ENCODE measurements at regions not wholly inside any gene's neighbourhood (a gene's known extent, or its start where the extent isn't known, plus 50 kb on each side); places are given as distances from the start of the nearest gene placed in this dataset.

GRCh38 chr10:28171468-28172222 lies 131.2 kb downstream of the MPP7 start:
- H3K4me3 ChIP-seq (ENCODE audit: low read length) = no peak overlapping the region
- H4K20me1 ChIP-seq (ENCODE audit: insufficient read depth, low read length) = no peaks in the 10 kb centered on the region
- DNase-seq = no peak
- no peak overlapping the region for H3K4me2 ChIP-seq (ENCODE audit: low read depth, low read length)
- H3K9me2 ChIP-seq (replicated peaks; ENCODE audit: insufficient read depth, low read length) = no peaks in the 10 kb centered on the region
- TF ChIP-seq EZH2phosphoT487 (IDR thresholded peaks at IDR 0.05; ENCODE audit: low read length) = no peak
- no peak for TF ChIP-seq EZH2 (optimal IDR thresholded peaks at IDR 0.05; ENCODE audit: low read depth, low read length)
- no peak for TF ChIP-seq CTCF (IDR thresholded peaks at IDR 0.05; ENCODE audit: low read length)
- H3K9ac ChIP-seq (ENCODE audit: low read length) = no peak overlapping the region
- H3K27me3 ChIP-seq (replicated peaks; ENCODE audit: insufficient read depth, low read length) = no peaks in the 10 kb centered on the region
- H2AFZ ChIP-seq (ENCODE audit: low read length) = no peak overlapping the region
- H3K79me2 ChIP-seq (ENCODE audit: low read length) = no peaks in the 10 kb centered on the region
- peaks cover 18% of the 10 kb centered on the region for H3K4me1 ChIP-seq (ENCODE audit: low read length)
- no peaks in the 10 kb centered on the region; the same call in 1 of the 2 replicates for H3F3A ChIP-seq (ENCODE audit: insufficient read depth, low read length)
- H3K27ac ChIP-seq (ENCODE audit: low read length) = no peak overlapping the region
- H3K36me3 ChIP-seq (replicated peaks; ENCODE audit: insufficient read depth, low read length) = no peaks in the 10 kb centered on the region
- no peaks in the 10 kb centered on the region for H3K9me3 ChIP-seq (replicated peaks; ENCODE audit: insufficient read depth, low read length)

GRCh38 chr10:28169525-28169924 lies 133.3 kb downstream of the MPP7 start:
- Histone ChIP-seq H3K4me2 (ENCODE audit: low read depth, low read length) (peak overlapping the region; percentile 58; the same call in 1 of the 2 replicates), H3K79me2 (ENCODE audit: low read length) (no peaks in the 10 kb centered on the region), H3K36me3 (replicated peaks; ENCODE audit: insufficient read depth, low read length) (no peaks in the 10 kb centered on the region), H3K27me3 (replicated peaks; ENCODE audit: insufficient read depth, low read length) (no peaks in the 10 kb centered on the region), H3K4me3 (ENCODE audit: low read length) (no peak overlapping the region), H3K27ac (ENCODE audit: low read length) (peak overlapping the region; percentile 62; the same call in 1 of the 2 replicates), H3K4me1 (ENCODE audit: low read length) (peaks cover 18% of the 10 kb centered on the region), H3K9me3 (replicated peaks; ENCODE audit: insufficient read depth, low read length) (no peaks in the 10 kb centered on the region), H3F3A (ENCODE audit: insufficient read depth, low read length) (no peaks in the 10 kb centered on the region), H3K9me2 (replicated peaks; ENCODE audit: insufficient read depth, low read length) (no peaks in the 10 kb centered on the region), H2AFZ (ENCODE audit: low read length) (peak overlapping the region; percentile 32; the same call in 1 of the 2 replicates), H3K9ac (ENCODE audit: low read length) (peak overlapping the region; percentile 10; the same call in 1 of the 2 replicates), H4K20me1 (ENCODE audit: insufficient read depth, low read length) (no peaks in the 10 kb centered on the region)
- TF ChIP-seq EZH2 (optimal IDR thresholded peaks at IDR 0.05; ENCODE audit: low read depth, low read length) = no peak
- peak; percentile 45 for DNase-seq

- H3K79me2 ChIP-seq (ENCODE audit: low read length) = no peaks in the 10 kb centered on the region
These were observed 141.9 kb downstream of the MPP7 start for GRCh38 chr10:28160866-28161405.

More at GRCh38 chr10:28160866-28161405, 141.9 kb downstream of the MPP7 start:
- no peak for DNase-seq
- Histone ChIP-seq H3K9me3 (replicated peaks; ENCODE audit: insufficient read depth, low read length) (no peaks in the 10 kb centered on the region), H3K4me1 (ENCODE audit: low read length) (no peaks in the 10 kb centered on the region), H3K27ac (ENCODE audit: low read length) (no peak overlapping the region), H3K4me2 (ENCODE audit: low read depth, low read length) (no peak overlapping the region), H2AFZ (ENCODE audit: low read length) (no peak overlapping the region), H3K36me3 (replicated peaks; ENCODE audit: insufficient read depth, low read length) (no peaks in the 10 kb centered on the region), H3K9me2 (replicated peaks; ENCODE audit: insufficient read depth, low read length) (no peaks in the 10 kb centered on the region), H3F3A (ENCODE audit: insufficient read depth, low read length) (no peaks in the 10 kb centered on the region), H3K9ac (ENCODE audit: low read length) (no peak overlapping the region), H3K4me3 (ENCODE audit: low read length) (no peak overlapping the region), H3K27me3 (replicated peaks; ENCODE audit: insufficient read depth, low read length) (no peaks in the 10 kb centered on the region), H4K20me1 (ENCODE audit: insufficient read depth, low read length) (no peaks in the 10 kb centered on the region)
- TF ChIP-seq EZH2 (optimal IDR thresholded peaks at IDR 0.05; ENCODE audit: low read depth, low read length) (no peak), CTCF (IDR thresholded peaks at IDR 0.05; ENCODE audit: low read length) (no peak), EZH2phosphoT487 (IDR thresholded peaks at IDR 0.05; ENCODE audit: low read length) (no peak)

Data from MM.1S (cell line).